Ishikawa (cell line): ENCODE measurements at regions not wholly inside any gene's neighbourhood (a gene's known extent, or its start where the extent isn't known, plus 50 kb on each side); places are given as distances from the start of the nearest gene placed in this dataset.

ENCODE experiments used
- CEBPB ChIP-seq: IDR thresholded peaks from 2 replicates; pipeline ENCODE4 v1.6.1; 2012
- CREB1 ChIP-seq: IDR thresholded peaks from 2 replicates; pipeline ENCODE4 v1.6.1; 2012; ENCODE audit warnings: low read depth
- EGR1 ChIP-seq: IDR thresholded peaks from 2 replicates; pipeline ENCODE4 v1.6.1; 2012
- EP300 ChIP-seq: IDR thresholded peaks from 2 replicates; pipeline ENCODE4 v1.6.1; 2012; ENCODE audit warnings: borderline replicate concordance
- FOXM1 ChIP-seq: IDR thresholded peaks from 2 replicates; pipeline ENCODE4 v1.6.1; 2012; ENCODE audit warnings: low read depth, borderline replicate concordance
- MAX ChIP-seq: IDR thresholded peaks from 2 replicates; pipeline ENCODE4 v1.6.1; 2012
- NFIC ChIP-seq: IDR thresholded peaks from 2 replicates; pipeline ENCODE4 v1.6.1; 2012
- RAD21 ChIP-seq: IDR thresholded peaks from 2 replicates; pipeline ENCODE4 v1.6.1; 2012; ENCODE audit warnings: low read depth
- REST ChIP-seq: IDR thresholded peaks from 2 replicates; pipeline ENCODE4 v1.6.1; 2012; ENCODE audit warnings: low read depth, mild to moderate bottlenecking
- TAF1 ChIP-seq: IDR thresholded peaks from 2 replicates; pipeline ENCODE4 v1.6.1; 2012; ENCODE audit warnings: low read depth, mild to moderate bottlenecking
- TCF12 ChIP-seq: IDR thresholded peaks from 2 replicates; pipeline ENCODE4 v1.6.1; 2012; ENCODE audit warnings: low read depth
- TEAD4 ChIP-seq: IDR thresholded peaks from 2 replicates; pipeline ENCODE4 v1.6.1; 2012
- USF1 ChIP-seq: IDR thresholded peaks from 2 replicates; pipeline ENCODE4 v1.6.1; 2012
- YY1 ChIP-seq: IDR thresholded peaks from 2 replicates; pipeline ENCODE4 v1.6.1; 2012; ENCODE audit warnings: low read depth
- ZBTB7A ChIP-seq: IDR thresholded peaks from 2 replicates; pipeline ENCODE4 v1.6.1; 2012; ENCODE audit warnings: low read depth

- TF ChIP-seq NFIC (no peak), USF1 (no peak), CREB1 (no peak), EGR1 (no peak), RAD21 (no peak), REST (no peak), TAF1 (no peak), YY1 (no peak), CEBPB (no peak), FOXM1 (no peak), TCF12 (no peak), ZBTB7A (no peak), TEAD4 (no peak)
Measured at GRCh38 chr3:106446271-106446670, 577.5 kb upstream of the CBLB start.

GRCh38 chr3:106447723-106448301, 579.0 kb upstream of the CBLB start:
- no peak for TF ChIP-seq FOXM1
- no peak for TF ChIP-seq YY1
- no peak for TF ChIP-seq TCF12
- no peak for TF ChIP-seq CREB1
- no peak for TF ChIP-seq USF1
- TF ChIP-seq REST: no peak
- TF ChIP-seq MAX: no peak
- no peak for TF ChIP-seq EP300
- TF ChIP-seq RAD21: no peak
- no peak for TF ChIP-seq EGR1
- no peak for TF ChIP-seq CEBPB
- TF ChIP-seq NFIC: no peak
- TF ChIP-seq TEAD4: no peak
- no peak for TF ChIP-seq ZBTB7A
- TF ChIP-seq TAF1: no peak

- TF ChIP-seq FOXM1 (no peak), YY1 (no peak), TCF12 (no peak), RAD21 (no peak)
Measured at GRCh38 chr3:106452096-106452495, 583.3 kb upstream of the CBLB start.

- TF ChIP-seq CEBPB: no peak
Measured at GRCh38 chr3:106454497-106454896, 585.7 kb upstream of the CBLB start.

- TF ChIP-seq RAD21: no peak
- no peak for TF ChIP-seq YY1
- peak; percentile 57 for TF ChIP-seq MAX
- TF ChIP-seq EP300: peak; percentile 37; the same call in 1 of the 2 replicates
- TF ChIP-seq FOXM1: no peak
- no peak for TF ChIP-seq TEAD4
- no peak for TF ChIP-seq REST
- TF ChIP-seq NFIC: peak; percentile 59
- TF ChIP-seq ZBTB7A: no peak
Measured at GRCh38 chr3:106457281-106458180, 588.7 kb upstream of the CBLB start.
